ENCODE measurements at regions not wholly inside any gene's neighbourhood (a gene's known extent, or its start where the extent isn't known, plus 50 kb on each side); places are given as distances from the start of the nearest gene placed in this dataset.
"Not testable (repeated sequence)": the region's sequence is repeated elsewhere in the genome, so short reads cannot be mapped to it uniquely, and the experiment has no call there.

DNA sequence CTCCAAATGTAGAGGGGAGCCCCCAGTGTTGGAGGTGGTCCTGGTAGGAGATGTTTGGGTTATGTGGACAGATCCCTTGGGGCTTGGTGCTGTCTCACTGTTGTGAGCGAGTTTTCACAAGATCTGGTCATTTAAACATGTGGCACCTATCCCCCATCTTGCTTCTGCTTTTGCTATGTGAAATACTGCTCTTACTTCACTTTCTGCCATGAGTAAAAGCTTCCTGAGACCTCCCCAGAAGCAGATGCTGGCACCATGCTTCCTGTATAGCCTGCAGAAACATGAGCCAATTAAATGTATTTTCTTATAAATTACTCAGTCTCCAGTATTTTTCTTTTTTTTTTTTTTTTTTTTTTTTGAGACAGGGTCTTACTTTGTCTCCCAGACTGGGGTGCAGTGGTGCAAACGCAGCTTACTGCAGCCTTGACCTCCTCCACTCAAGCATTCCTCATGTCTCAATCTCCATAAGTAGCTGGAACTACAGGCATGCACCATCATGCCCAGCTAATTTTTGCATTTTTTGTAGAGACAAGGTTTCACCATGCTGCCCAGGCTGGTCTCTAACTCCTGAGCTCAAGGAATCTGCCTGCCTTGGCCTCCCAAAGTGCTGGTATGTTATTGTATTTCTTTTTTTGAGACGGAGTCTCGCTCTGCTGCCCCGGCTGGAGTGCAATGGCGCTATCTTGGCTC lies 177.1 kb downstream of the ALDH8A1 start:
- TF ChIP-seq, protein P1, sequence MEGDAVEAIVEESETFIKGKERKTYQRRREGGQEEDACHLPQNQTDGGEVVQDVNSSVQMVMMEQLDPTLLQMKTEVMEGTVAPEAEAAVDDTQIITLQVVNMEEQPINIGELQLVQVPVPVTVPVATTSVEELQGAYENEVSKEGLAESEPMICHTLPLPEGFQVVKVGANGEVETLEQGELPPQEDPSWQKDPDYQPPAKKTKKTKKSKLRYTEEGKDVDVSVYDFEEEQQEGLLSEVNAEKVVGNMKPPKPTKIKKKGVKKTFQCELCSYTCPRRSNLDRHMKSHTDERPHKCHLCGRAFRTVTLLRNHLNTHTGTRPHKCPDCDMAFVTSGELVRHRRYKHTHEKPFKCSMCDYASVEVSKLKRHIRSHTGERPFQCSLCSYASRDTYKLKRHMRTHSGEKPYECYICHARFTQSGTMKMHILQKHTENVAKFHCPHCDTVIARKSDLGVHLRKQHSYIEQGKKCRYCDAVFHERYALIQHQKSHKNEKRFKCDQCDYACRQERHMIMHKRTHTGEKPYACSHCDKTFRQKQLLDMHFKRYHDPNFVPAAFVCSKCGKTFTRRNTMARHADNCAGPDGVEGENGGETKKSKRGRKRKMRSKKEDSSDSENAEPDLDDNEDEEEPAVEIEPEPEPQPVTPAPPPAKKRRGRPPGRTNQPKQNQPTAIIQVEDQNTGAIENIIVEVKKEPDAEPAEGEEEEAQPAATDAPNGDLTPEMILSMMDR (IDR thresholded peaks at IDR 0.05): no peak
- H3K9me3 ChIP-seq: no peaks in the 10 kb centered on the region
- intact Hi-C loops (cut with DNase I): no loop called here
- H3K4me1 ChIP-seq: no peaks in the 10 kb centered on the region
- H3K27ac ChIP-seq: no peak overlapping the region
- no peak for DNase-seq (ENCODE audit: low spot score in 2 of 2)
- H3K4me3 ChIP-seq: no peak overlapping the region
- no peaks in the 10 kb centered on the region for H3K36me3 ChIP-seq
- H3K27me3 ChIP-seq: no peaks in the 10 kb centered on the region

DNA sequence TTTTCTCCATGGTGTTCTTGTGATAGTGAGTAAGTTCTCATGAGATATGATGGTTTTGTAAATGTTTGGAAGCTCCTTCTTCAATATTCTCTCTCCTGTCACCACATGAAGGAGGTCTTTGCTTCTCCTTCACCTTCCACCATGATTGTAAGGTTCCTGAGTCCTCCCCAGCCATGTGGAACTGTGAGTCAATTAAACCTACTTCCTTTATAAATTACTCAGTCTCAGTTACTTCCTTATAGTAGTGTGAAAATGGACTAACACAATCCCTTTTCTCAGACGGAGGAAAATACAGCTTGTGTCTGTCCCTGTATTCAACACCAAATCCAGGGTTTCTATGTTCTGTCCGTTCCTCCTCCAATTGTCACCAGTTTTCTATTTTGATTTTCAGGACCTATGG lies 181.0 kb downstream of the ALDH8A1 start:
- Histone ChIP-seq H3K36me3 (no peaks in the 10 kb centered on the region), H3K4me3 (no peak overlapping the region), H3K27ac (no peak overlapping the region), H3K9me3 (no peaks in the 10 kb centered on the region), H3K27me3 (no peaks in the 10 kb centered on the region), H3K4me1 (no peaks in the 10 kb centered on the region)
- DNase-seq (ENCODE audit: low spot score in 2 of 2): no peak
- TF ChIP-seq, protein P1 (IDR thresholded peaks at IDR 0.05): no peak
- intact Hi-C loops (cut with DNase I): no loop called here

DNA sequence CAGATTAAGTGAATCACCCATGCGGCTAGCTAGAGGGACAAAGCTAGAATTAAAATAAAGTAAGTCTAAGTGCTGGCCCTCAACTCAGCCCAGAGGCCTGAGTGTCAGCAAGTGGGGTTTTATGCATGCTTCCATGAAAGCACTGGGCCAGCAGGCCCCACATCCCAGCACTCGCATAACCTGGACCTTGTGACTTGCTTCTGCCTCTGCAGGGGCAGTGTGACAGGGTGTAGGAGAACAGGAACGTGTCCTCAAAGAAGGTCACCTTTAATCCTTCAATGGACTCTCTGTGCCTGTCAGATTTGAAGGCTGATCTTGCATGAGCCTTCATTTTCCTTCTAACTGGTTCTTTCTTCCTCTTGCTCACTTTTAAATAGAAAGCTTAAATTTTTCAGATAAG lies 183.4 kb downstream of the ALDH8A1 start:
- TF ChIP-seq, protein P1 (IDR thresholded peaks at IDR 0.05): no peak
- Histone ChIP-seq H3K27me3 (no peaks in the 10 kb centered on the region), H3K9me3 (no peaks in the 10 kb centered on the region), H3K36me3 (no peaks in the 10 kb centered on the region), H3K4me3 (no peak overlapping the region), H3K27ac (no peak overlapping the region), H3K4me1 (no peaks in the 10 kb centered on the region)
- DNase-seq (ENCODE audit: low spot score in 2 of 2): no peak
- intact Hi-C loops (cut with DNase I): no loop called here

DNA sequence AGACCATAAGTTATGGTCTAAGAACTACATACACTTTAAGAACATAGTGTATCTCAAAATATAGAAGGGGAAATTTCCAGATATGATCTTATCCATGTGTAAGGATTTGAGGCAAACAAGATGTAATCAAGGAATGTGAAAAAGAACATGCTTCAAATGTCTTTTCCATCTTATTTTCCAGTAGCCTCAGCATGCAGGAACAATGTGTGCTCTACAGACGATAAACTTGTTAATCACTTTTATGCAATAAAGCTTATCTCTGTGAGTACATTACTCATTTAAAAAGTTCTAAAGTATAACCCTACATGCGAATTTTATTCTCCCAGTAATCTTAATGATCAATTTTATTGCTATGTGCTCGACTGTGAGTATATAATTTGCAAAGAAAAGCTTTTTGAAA lies 185.2 kb downstream of the ALDH8A1 start:
- TF ChIP-seq, protein P1 (IDR thresholded peaks at IDR 0.05): no peak
- H3K4me1 ChIP-seq: no peaks in the 10 kb centered on the region
- intact Hi-C loops (cut with DNase I): no loop called here

DNA sequence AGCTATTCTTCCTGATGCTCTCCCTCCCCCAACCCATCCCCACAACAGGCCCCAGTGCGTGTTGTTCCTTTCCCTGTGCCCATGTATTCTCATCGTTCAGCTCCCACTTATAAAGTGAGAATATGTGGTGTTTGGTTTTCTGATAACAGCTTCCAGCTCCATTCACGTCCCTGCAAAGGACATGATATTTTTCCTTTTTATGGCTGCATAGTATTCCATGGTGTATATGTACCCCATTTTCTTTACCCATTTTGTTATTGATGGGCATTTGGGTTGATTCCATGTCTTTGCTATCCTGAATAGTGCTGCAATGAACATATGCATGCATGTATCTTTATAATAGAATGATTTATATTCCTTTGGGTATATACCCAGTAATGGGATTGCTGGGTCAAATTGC lies 186.3 kb downstream of the ALDH8A1 start:
- H3K27ac ChIP-seq; H3K4me3 ChIP-seq; DNase-seq (ENCODE audit: low spot score in 2 of 2); H3K27me3 ChIP-seq; intact Hi-C loops (cut with DNase I); H3K4me1 ChIP-seq; H3K9me3 ChIP-seq; H3K36me3 ChIP-seq: not testable (repeated sequence)

More for the DNA sequence above, 185.2 kb downstream of the ALDH8A1 start:
- Histone ChIP-seq H3K27me3 (no peaks in the 10 kb centered on the region), H3K4me3 (no peak overlapping the region), H3K9me3 (no peaks in the 10 kb centered on the region), H3K27ac (no peak overlapping the region), H3K36me3 (no peaks in the 10 kb centered on the region)
- DNase-seq (ENCODE audit: low spot score in 2 of 2): no peak

DNA sequence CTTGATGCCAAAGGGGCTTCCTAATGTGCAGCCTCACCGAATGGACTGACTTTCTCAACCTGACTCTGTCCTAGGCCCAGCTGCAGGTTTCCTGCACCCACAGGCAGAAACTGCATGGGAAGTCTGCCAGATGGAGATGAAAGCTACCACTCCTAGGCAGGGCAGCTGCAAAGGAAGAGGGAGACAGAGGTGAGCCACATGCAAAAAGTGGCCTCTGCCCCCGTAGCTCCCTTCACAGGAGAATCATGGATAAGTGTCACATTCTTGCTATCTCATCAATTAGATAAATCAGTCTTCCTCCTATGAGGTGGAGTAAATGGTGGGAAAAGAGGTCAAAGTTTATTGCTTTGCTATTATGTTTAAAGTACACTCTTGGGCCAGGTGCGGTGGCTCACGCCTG lies 191.3 kb downstream of the ALDH8A1 start:
- Histone ChIP-seq H3K36me3 (no peaks in the 10 kb centered on the region), H3K4me3 (no peak overlapping the region), H3K4me1 (no peaks in the 10 kb centered on the region), H3K27me3 (no peaks in the 10 kb centered on the region), H3K27ac (no peak overlapping the region), H3K9me3 (no peaks in the 10 kb centered on the region)
- no peak for DNase-seq (ENCODE audit: low spot score in 2 of 2)
- TF ChIP-seq, protein P1 (IDR thresholded peaks at IDR 0.05): no peak
- intact Hi-C loops (cut with DNase I): no loop called here

All from ascending aorta (tissue), 2 donors.